DMS 273 (cell line): ENCODE measurements at regions not wholly inside any gene's neighbourhood (a gene's known extent, or its start where the extent isn't known, plus 50 kb on each side); places are given as distances from the start of the nearest gene placed in this dataset.

Source experiments
- DNase-seq: peaks from one replicate; lab custom pipeline; 2025; ENCODE audit not compliant: unreplicated experiment; lab: John Stamatoyannopoulos, UW

GRCh38 chr2:215609089-215610032 lies 173.5 kb upstream of the FN1 start:
- DNase-seq = no peak

DNA sequence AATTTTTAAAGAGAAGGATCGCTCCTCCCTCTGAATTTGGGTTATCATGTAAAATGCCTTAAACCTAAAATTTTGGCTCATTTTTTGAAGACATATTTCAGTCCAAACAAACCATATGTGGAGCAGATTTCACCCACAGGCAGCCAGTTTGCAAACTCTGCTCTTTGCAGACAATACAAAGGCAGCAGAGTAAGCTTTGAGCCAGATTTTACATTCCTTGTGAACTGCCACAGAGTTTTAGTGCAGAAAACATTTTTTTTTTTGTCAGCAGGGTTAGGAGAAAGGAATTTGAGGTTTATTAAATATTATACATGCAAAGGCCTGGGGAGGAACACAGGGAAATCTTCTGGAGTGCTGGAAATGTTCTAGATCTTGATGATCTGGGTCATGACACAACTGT lies 171.9 kb upstream of the FN1 start:
- DNase-seq = no peak

GRCh38 chr2:215606219-215606618 lies 170.4 kb upstream of the FN1 start:
- no peak for DNase-seq

DNA sequence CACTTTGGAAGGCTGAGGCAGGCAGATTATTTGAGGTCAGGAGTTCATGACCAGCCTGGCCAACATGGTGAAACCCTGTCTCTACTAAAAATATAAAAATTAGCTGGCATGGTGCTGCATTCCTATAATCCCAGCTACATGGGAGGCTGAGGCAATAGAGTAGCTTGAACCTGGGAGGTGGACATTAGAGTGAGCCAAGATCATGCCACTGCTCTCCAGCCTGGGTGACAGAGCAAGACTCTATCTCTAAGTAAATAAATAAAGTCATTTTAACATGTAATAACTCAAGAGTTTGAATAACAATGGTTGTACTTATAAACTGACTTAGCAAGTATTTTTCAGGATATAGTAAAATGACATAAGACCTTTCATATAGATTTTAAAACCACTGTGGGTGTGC lies 169.3 kb upstream of the FN1 start:
- no peak for DNase-seq

DNA sequence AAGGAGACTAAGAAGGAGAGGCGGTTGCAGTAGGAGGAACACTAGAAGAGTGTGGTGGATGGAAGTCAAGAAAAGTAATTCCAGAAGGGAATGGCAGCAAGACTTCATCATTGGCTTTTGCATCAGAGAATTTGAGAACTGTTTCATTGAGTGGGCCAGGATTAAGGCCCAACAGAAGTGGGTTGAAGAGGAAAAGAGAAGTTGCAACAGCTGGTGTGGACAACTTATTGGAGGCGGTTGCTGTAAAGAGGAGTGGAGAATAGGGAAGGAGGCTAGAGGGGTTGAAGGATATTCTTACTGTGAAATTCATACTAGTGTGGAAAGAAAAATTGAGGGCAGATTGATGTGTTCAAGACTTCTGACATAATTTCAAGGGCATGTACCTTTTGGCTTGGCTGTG lies 168.7 kb upstream of the FN1 start:
- DNase-seq = no peak

DNA sequence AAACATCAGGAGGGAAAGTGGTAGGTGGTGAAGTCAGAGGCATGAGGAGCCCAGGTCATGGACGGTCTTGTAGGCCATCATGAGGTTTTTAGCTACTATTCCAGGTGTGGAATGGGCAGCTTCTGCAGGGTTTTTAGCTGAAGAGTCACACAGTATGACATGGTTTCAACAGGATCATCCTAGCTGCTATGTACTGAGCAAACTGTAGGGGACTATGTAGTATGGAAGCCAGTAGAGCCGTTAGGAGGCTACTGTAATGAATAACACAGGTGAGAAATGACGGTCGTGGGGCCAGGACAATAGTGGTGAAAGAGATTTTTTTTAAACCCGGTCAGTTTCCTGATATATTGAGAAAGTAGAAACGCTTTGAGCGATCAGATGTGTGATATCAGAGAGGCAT lies 167.6 kb upstream of the FN1 start:
- no peak for DNase-seq

DNA sequence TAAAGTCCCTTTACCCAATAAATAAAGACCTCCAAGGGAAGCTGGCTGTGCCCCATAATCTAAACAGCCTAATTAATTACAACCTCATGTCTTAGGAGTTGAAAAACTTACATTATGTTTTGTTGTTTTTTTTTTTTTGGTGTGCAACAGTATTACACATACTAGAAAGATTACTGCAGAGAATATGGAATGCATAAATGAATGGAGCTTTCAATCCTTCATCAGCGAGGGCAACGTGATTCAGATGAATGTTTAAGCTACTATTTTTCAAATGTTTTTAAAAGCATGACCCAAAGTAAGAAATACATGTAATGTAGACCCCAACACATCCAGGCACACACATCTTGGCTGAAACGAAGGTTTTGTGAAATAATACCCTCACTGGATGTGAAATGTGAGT lies 167.1 kb upstream of the FN1 start:
- no peak for DNase-seq

DNA sequence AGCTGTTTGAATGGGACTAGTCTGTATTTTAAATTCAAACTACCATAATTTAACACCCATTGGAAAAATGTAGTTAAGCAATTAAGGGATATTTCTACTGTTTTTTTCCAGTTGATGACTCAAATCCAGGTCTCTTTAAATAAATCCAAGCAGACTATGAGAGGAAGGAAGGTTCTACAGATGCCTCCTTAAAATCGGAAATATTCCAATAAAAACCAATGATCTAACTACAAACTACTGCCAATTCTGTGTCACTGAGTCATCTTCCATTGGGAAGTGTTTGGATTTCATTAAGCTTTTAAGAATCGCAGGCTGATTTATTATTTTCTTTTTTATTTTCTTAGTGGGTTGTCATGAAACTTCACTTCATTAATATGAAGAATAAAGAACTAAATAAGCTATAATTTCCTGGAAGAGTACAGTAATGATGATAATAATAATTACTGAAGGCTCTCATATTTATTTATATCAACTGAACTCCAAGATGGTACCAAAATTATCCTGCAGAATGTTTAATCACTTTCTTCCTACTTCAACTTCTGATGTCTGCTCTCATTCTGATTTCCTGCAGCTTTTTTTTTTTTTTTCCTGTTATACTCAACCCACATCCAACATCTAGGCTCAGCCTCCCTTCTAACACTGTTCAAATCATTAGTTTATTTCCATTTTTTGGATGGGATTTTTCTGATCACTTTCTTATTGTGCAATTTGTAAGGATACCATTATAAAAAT lies 166.3 kb upstream of the FN1 start:
- DNase-seq = no peak

DNA sequence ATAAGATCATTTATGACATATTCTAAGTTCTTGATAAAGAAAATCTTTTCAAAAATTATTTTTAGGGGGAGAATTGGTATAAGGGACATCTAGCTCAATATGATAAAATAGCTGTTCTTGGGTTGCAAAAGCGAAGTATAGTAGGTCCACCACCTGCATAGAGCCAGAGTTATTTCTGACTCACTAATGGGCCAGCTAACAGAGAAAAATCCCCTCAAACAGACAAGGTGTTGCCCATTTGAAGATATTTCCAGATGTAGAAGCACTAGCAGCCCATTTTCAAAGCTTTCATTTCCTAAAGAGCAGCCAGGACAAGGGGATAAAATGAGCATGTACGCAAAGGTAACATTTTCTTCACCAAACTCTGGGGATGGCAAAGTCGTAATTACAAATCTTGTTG lies 165.7 kb upstream of the FN1 start:
- no peak for DNase-seq

GRCh38 chr2:215598376-215598975 lies 162.6 kb upstream of the FN1 start:
- peak; percentile 33 for DNase-seq

DNA sequence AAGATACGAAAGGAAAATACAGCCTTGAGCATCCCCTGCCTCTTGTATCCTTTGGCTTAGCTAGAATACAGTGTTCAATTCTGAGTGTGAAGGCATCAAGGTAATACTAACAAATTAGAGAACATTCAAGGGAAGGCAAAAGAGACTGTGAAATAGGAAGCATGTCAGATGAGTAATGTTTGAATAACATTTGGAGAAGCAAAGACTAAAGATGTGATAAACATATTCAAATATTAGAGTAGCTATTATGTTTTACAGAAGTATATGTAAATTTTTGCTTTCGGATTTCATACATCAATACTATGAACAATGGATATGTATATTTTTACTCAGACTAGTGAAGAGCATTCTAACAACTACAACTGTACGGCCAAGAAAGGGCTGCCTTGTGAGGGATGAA lies 161.7 kb upstream of the FN1 start:
- DNase-seq = no peak

- DNase-seq = no peak
Measured at GRCh38 chr2:215594766-215595165, 158.9 kb upstream of the FN1 start.

DNA sequence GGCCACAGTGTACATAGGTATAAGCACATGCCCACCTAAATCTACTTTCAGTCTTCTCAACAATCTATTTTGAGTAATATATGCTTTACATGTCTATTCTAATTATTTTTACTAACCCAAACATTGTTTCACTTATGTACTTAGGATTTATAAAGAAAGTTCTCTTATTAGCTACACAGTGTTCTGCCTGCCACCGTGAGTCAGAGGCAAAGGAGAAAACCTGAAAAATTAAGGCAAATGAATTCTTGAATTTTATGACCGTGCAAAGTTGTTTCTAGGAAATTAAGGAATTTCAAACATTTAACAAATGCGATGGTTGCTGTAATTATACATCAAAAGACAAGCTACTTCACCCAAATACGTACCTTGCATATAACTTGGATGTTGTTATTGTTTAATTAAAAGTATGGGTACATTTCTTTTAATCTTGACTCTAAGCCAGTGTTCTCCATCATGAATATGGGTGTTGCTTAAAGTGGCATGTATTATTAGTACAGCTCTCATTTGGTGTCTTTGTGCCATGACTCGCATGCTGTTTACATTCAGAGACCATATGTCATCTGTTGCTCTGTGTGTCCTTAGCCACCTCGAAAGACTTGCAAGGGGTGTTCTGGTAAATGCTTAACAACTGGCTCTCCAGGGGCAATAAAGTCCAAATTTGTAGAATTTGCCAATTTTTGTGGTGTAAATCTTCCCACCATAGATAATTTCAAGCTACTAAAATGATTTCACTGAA lies 154.3 kb upstream of the FN1 start:
- DNase-seq = peak; percentile 72

DNA sequence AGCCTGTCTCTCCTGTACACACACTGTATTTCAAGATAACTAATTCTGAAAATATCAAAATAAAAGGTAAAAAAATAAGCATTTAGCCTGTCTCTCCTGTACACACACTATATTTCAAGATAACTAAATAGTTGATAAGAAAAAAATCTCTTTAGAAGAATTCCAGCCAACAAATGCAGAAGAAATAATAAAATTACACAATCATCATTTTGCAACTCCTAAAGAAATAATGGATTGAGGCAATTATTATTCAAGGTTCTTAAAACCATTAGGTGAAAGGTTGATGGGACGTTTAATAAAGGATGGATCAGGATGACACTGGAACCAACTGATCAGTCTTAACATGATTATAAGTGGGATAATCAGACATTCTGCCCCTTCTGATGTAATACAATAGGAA lies 148.0 kb upstream of the FN1 start:
- no peak for DNase-seq

DNA sequence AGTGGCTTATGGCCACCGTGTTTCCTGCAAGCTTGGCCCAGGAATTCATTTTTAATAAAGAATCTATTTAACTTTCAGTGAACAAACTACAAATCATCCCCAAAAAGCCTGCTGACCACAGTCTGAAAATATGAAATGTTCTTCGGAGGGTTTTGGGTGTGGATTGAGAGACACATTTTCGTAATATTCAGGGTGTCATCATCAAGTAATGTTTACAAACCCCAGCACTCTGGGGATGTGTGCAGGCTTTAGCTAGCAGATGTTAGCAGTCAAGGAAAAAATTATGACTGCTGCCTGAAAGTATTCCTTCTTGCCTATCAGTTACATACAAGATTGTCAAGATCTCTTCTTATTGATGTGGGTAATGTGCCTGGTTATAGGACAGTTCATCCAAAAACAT lies 143.9 kb upstream of the FN1 start:
- DNase-seq = peak; percentile 49

DNA sequence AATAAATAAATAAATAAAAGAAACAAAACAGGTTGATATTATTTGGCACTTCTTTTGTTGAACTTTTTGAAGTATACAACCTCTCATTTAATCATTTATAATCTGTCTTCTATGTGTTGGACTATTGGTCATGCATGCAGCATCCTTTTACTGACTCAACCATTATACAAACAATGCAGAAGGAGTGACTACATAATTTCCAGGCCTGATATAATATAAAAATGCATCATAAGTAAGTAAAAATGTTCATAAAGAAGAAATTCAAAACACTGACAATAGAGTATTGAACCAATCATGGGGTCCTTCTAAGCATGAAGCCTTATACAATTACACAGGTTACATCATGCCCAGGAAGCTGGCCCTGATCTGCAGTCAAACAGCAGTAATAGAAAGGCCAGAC lies 141.5 kb upstream of the FN1 start:
- no peak for DNase-seq

GRCh38 chr2:215576572-215576971 lies 140.7 kb upstream of the FN1 start:
- no peak for DNase-seq

DNA sequence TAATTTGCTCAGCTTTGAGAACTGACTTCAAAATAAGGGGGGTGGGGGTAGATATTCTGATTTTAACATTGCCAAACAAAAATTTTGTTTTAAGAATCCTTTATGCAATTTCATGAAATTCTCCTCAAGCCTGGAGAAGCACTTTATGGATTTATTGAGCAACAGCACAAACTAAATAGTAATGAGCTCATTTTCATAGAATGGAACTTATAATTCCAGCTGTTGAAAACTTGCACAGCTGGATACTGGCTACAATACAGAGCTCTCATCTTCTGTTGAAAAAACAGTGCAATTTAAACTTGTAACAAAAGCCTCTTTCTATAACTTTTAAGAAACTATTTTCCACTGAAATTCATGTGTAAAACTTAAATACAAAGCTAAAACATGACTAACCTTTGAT lies 137.6 kb upstream of the FN1 start:
- DNase-seq = no peak

DNA sequence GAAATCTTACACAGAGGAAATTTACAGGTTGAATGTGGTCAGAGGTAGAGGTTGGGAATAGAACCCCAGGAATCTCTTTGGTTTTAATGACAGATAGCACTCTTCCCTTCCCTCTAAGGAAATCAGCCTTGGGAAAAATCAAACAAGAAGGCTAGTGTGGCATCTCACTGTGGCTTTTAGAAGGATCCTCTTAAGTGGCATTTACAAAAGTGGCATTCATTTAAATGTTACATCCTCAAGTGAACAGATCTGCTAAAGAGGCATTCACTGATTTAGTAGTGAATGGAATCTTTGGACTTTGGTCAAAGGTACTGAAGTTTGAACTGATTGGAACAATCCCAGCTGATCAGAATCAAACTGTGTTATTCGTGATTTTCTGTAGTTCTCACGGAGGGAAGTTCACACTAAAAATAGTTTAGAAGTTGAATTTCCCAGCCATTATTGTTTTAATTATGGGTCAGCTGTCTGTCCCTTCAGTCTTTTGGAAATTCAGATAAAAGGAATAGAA lies 136.5 kb upstream of the FN1 start:
- DNase-seq = no peak

DNA sequence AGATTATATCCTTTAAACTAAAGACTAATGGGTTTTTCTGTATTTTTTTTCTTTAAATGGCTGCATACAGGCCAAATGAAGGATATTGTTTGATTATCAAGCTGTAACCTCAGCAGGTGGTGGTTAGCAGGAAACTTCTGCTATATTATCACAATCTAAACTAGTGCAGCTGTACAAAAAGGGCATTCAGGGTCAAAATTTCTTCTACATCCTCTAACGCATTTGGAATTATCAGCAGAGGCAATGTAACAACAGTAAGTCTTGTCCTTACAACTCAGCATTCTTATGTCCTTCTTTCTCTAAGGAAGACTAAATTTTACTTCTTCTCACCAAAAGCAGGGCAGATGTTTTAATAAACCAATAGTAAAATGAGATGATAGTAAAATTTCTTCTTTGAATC lies 135.8 kb upstream of the FN1 start:
- DNase-seq = peak; percentile 12

DNA sequence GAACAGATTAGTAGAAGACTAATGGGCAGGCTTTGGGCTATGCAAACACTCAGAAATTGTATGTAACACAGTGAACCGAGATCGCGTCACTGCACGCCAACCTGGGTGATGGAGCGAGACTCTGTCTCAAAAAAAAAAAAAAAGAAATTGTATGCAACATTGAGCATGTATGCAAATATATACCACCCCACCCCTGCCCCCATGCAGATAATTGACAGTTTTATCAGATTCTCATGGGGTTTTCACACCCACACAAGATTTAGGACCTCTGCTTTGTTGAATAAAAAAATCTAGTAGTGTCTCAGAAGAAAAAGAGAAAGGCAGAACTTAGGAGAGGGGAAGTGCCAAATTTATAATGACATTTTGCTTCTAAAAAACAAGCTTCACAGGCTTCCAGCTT lies 131.6 kb upstream of the FN1 start:
- no peak for DNase-seq
